Activated naive CD8-positive, alpha-beta T cell (primary cell): ENCODE measurements at regions not wholly inside any gene's neighbourhood (a gene's known extent, or its start where the extent isn't known, plus 50 kb on each side); places are given as distances from the start of the nearest gene placed in this dataset.
A peak's percentile ranks its signal among the peaks of the same experiment; 100 is the strongest.

Experiments
- H3K27ac Mint-ChIP-seq: one replicate; pipeline ENCODE4 v1.8.0; 2021; ENCODE audit warnings: mixed read lengths
- H3K27me3 Mint-ChIP-seq: one replicate; pipeline ENCODE4 v1.8.0; 2021; ENCODE audit warnings: mixed read lengths
- H3K36me3 Mint-ChIP-seq: one replicate; pipeline ENCODE4 v1.8.0; 2021; ENCODE audit warnings: mixed read lengths
- H3K4me1 Mint-ChIP-seq: one replicate; pipeline ENCODE4 v1.8.0; 2021; ENCODE audit warnings: low read depth, mixed read lengths
- H3K4me3 Mint-ChIP-seq: one replicate; pipeline ENCODE4 v1.8.0; 2021; ENCODE audit warnings: mild to moderate bottlenecking, mixed read lengths
- H3K9me3 Mint-ChIP-seq: one replicate; pipeline ENCODE4 v1.8.0; 2021; ENCODE audit warnings: low read depth, mixed read lengths

DNA sequence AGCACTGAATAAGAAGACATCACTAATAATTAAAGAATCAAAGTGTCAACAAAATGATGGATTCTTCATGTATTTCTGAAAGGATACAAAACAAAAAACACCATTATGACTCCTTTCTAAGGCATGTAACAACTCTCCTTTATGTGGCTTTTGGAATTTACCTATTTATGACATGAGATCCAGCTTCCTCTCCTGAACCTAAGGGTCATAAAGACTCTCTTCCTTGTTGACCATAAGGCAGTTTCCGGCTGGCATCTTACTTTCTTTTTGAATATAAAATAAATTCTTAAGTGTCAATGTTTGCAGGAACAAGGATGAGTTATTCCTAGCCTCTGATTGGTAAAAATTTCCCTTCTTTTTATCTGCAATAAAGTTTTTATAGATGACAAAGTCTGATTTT, 111.1 kb upstream of the GRPR start:
- Mint-ChIP-seq H3K27ac (no peak overlapping the region), H3K27me3 (no peaks in the 10 kb centered on the region), H3K4me1 (no peaks in the 10 kb centered on the region), H3K4me3 (no peak overlapping the region), H3K9me3 (no peaks in the 10 kb centered on the region), H3K36me3 (no peaks in the 10 kb centered on the region)

DNA sequence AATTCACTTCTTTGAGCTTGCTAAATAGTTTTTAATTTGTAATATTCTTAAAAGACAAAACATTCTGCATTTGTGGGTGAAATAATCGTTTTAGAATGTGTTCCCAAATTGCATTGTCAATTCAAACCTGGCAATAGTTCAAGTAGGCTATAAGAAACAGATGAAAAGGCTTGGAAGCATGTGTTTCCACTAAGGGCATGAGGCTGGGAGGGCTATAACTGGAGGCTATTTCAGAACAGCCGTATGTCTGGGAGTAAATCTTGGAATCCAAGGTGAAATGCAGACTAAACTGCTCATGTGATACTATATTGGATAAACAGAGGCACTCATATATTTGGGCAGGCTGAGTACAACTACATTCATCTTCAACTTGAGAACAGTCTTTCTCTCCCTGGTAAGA, 117.4 kb upstream of the GRPR start:
- Mint-ChIP-seq H3K9me3 (no peaks in the 10 kb centered on the region), H3K27me3 (peaks cover 3% of the 10 kb centered on the region), H3K27ac (no peak overlapping the region), H3K4me3 (no peak overlapping the region), H3K36me3 (no peaks in the 10 kb centered on the region), H3K4me1 (no peaks in the 10 kb centered on the region)

GRCh38 chrX:16002185-16002584, 121.2 kb upstream of the GRPR start:
- no peak overlapping the region for H3K27ac Mint-ChIP-seq
- no peaks in the 10 kb centered on the region for H3K36me3 Mint-ChIP-seq
- peaks cover 3% of the 10 kb centered on the region for H3K27me3 Mint-ChIP-seq
- no peaks in the 10 kb centered on the region for H3K9me3 Mint-ChIP-seq
- H3K4me1 Mint-ChIP-seq: no peaks in the 10 kb centered on the region
- no peak overlapping the region for H3K4me3 Mint-ChIP-seq

- Mint-ChIP-seq H3K27me3 (peaks cover 2% of the 10 kb centered on the region), H3K9me3 (no peaks in the 10 kb centered on the region), H3K27ac (no peak overlapping the region), H3K36me3 (no peaks in the 10 kb centered on the region), H3K4me3 (no peak overlapping the region), H3K4me1 (no peaks in the 10 kb centered on the region)
Measured at GRCh38 chrX:15998350-15998749, 125.0 kb upstream of the GRPR start.

GRCh38 chrX:15989716-15990115, 133.6 kb upstream of the GRPR start:
- Mint-ChIP-seq H3K36me3 (no peaks in the 10 kb centered on the region), H3K27ac (no peak overlapping the region), H3K27me3 (peaks cover 2% of the 10 kb centered on the region), H3K9me3 (no peaks in the 10 kb centered on the region), H3K4me3 (no peak overlapping the region), H3K4me1 (peaks cover 5% of the 10 kb centered on the region)

- Mint-ChIP-seq H3K9me3 (no peaks in the 10 kb centered on the region), H3K36me3 (no peaks in the 10 kb centered on the region), H3K27me3 (peaks cover 2% of the 10 kb centered on the region), H3K27ac (no peak overlapping the region), H3K4me3 (no peak overlapping the region), H3K4me1 (peaks cover 5% of the 10 kb centered on the region)
Measured at GRCh38 chrX:15988661-15989603, 134.3 kb upstream of the AP1S2 start.

- Mint-ChIP-seq H3K27me3 (no peaks in the 10 kb centered on the region), H3K4me1 (peaks cover 5% of the 10 kb centered on the region), H3K9me3 (no peaks in the 10 kb centered on the region), H3K27ac (peak overlapping the region; percentile 64), H3K36me3 (no peaks in the 10 kb centered on the region), H3K4me3 (no peak overlapping the region)
Measured at GRCh38 chrX:15985937-15986336, 131.3 kb upstream of the AP1S2 start.

GRCh38 chrX:15983034-15983433, 128.4 kb upstream of the AP1S2 start:
- H3K27ac Mint-ChIP-seq: no peak overlapping the region

DNA sequence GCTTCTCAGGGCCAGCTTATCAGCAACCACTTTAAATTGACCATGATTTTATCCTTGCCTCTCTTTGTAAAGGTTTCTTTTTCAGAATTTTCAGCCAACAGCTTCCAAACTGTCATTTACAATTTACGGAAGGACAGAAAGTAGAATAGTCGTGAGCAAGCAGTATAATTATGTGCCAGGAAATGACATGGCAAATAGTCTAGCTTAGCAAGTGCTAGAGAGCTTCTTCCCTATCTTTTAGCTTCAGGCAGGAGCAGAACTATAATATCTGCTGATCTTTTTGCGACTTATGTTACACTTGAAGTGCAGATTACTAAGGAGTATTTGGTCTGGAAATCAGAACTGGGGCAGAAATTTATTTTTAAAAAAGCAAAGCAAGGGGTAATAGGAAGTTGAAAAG, 123.0 kb upstream of the AP1S2 start:
- Mint-ChIP-seq H3K27ac (no peak overlapping the region), H3K36me3 (no peaks in the 10 kb centered on the region), H3K4me3 (no peak overlapping the region), H3K27me3 (no peaks in the 10 kb centered on the region), H3K4me1 (no peaks in the 10 kb centered on the region), H3K9me3 (no peaks in the 10 kb centered on the region)

More at GRCh38 chrX:15983034-15983433, 128.4 kb upstream of the AP1S2 start:
- Mint-ChIP-seq H3K36me3 (no peaks in the 10 kb centered on the region), H3K27me3 (no peaks in the 10 kb centered on the region), H3K9me3 (no peaks in the 10 kb centered on the region), H3K4me3 (no peak overlapping the region), H3K4me1 (peaks cover 5% of the 10 kb centered on the region)

DNA sequence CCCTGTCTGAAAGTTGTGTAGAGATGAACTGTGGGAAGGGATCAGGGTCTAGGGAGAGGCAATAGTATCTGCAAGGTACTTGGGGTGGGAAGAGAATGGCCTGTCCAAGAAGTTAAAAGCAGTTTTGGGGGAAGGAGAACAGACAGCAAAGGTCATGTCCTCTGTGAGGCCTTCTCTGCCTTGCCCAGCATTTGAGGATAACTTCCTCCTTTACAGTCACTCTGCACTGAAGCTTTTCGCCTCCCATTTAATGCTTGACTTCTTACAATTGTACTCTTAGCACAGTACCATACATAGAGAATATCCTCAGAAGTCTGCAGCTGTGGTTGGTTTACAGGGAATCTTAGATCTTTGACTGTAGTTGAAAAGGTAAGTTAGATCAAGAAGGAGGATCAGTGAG, 121.8 kb upstream of the AP1S2 start:
- Mint-ChIP-seq H3K4me3 (no peak overlapping the region), H3K4me1 (no peaks in the 10 kb centered on the region), H3K27me3 (no peaks in the 10 kb centered on the region), H3K27ac (no peak overlapping the region), H3K36me3 (no peaks in the 10 kb centered on the region), H3K9me3 (no peaks in the 10 kb centered on the region)

GRCh38 chrX:15973946-15974345, 119.3 kb upstream of the AP1S2 start:
- no peak overlapping the region for H3K27ac Mint-ChIP-seq
- no peaks in the 10 kb centered on the region for H3K27me3 Mint-ChIP-seq
- no peak overlapping the region for H3K4me3 Mint-ChIP-seq
- no peaks in the 10 kb centered on the region for H3K36me3 Mint-ChIP-seq
- H3K4me1 Mint-ChIP-seq: no peaks in the 10 kb centered on the region
- no peaks in the 10 kb centered on the region for H3K9me3 Mint-ChIP-seq

DNA sequence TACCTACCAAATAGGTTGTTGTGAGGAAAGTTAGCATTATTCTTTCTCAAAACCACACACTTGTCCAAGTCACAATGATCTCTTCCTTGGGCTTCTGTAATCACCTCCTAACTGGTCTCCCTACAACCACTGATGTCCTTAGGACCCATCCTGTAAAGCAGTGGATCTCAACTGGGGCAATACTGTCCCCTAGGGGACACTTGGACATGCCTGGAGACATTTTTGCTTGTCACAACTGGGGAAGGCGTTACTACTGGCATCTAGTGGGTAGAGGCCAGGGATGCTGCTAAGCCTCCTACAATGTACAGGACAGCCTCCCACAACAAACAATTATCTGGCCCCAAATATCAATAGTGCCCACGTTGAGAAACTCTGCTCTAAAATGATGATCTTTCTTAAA, 118.7 kb upstream of the AP1S2 start:
- Mint-ChIP-seq H3K36me3 (no peaks in the 10 kb centered on the region), H3K27me3 (no peaks in the 10 kb centered on the region), H3K27ac (no peak overlapping the region), H3K9me3 (no peaks in the 10 kb centered on the region), H3K4me3 (no peak overlapping the region), H3K4me1 (no peaks in the 10 kb centered on the region)

DNA sequence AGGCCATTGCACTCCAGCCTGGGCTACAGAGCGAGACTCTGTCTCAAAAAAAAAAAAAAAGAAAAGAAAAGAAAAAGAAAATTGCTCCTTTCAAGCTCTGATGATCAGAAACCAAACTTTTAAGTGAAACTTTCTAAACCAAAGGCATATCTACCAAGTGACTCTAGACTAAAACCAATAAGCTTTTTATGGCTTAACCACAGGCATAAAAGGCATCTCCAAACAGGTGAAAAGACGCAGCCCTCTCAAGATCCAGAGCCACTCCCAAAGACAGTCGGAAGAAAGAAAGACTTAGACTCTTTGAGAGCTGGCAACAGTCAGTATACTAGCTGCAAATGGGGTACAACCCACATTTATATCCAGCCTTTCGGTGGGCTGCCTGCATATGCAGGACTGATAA, 117.1 kb upstream of the AP1S2 start:
- no peak overlapping the region for H3K4me3 Mint-ChIP-seq
- no peaks in the 10 kb centered on the region for H3K9me3 Mint-ChIP-seq
- H3K27me3 Mint-ChIP-seq: no peaks in the 10 kb centered on the region
- H3K27ac Mint-ChIP-seq: no peak overlapping the region
- no peaks in the 10 kb centered on the region for H3K4me1 Mint-ChIP-seq
- H3K36me3 Mint-ChIP-seq: no peaks in the 10 kb centered on the region

- Mint-ChIP-seq H3K27ac (no peak overlapping the region), H3K36me3 (no peaks in the 10 kb centered on the region), H3K4me1 (no peaks in the 10 kb centered on the region), H3K27me3 (no peaks in the 10 kb centered on the region), H3K4me3 (no peak overlapping the region), H3K9me3 (no peaks in the 10 kb centered on the region)
Measured at GRCh38 chrX:15963858-15964257, 109.2 kb upstream of the AP1S2 start.

DNA sequence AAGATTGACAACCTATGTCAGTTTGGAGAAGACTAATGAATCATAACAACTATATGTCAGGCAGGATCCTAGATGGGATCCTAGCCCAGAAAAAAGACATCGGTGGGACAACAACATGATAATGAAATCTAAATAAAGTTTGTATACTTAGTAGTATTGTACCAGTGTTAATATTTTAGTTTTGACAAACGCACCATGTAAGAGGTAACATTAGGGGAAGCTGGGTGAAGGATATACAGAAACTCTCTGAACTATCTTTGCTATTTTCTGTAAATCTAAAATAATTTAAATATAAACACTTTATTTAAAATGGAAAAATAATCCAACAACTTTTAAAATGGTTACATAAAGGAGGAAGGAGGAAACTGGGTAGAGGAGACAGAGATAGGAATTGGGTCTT, 105.6 kb upstream of the AP1S2 start:
- H3K27me3 Mint-ChIP-seq: no peaks in the 10 kb centered on the region
- H3K4me3 Mint-ChIP-seq: no peak overlapping the region
- H3K27ac Mint-ChIP-seq: no peak overlapping the region
- no peaks in the 10 kb centered on the region for H3K9me3 Mint-ChIP-seq
- H3K4me1 Mint-ChIP-seq: no peaks in the 10 kb centered on the region
- no peaks in the 10 kb centered on the region for H3K36me3 Mint-ChIP-seq

DNA sequence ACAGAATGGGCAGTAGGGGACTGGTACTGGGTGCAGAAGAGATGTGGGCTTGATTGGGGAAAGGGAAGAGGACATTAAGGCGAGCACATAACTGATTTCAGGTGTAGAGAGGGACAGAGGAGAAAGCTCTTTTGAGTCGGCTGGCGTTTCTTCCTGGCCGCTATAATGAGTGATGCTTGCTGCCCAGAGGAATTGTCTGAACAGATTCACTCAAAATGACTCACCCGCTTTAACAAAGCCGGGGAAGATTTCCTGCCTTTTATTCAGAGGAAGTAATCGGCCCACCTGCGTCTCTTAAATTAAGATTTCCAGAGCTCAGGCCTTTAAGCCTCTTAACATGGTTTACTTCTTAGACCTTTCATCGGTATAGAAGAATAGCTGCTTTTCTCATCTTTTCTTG, 102.1 kb upstream of the AP1S2 start:
- H3K4me3 Mint-ChIP-seq: no peak overlapping the region
- no peaks in the 10 kb centered on the region for H3K27me3 Mint-ChIP-seq
- no peaks in the 10 kb centered on the region for H3K4me1 Mint-ChIP-seq
- H3K27ac Mint-ChIP-seq: no peak overlapping the region
- H3K36me3 Mint-ChIP-seq: no peaks in the 10 kb centered on the region
- H3K9me3 Mint-ChIP-seq: no peaks in the 10 kb centered on the region
